H1 (cell line): ENCODE measurements at regions not wholly inside any gene's neighbourhood (a gene's known extent, or its start where the extent isn't known, plus 50 kb on each side); places are given as distances from the start of the nearest gene placed in this dataset.

Experiments
- CTCF ChIA-PET: fragments of 300-600 bp; sonication (Branson Sonifier 250); formaldehyde crosslinking; loops from one replicate; lab custom pipeline; 2021; ENCODE audit not compliant: partially characterized antibody; lab: Charles Lee
- POLR2A ChIA-PET: fragments of 300-600 bp; sonication (Branson Sonifier 250); formaldehyde crosslinking; loops from one replicate; lab custom pipeline; 2021; ENCODE audit warnings: inconsistent platforms; ENCODE audit not compliant: partially characterized antibody; lab: Charles Lee
- DNase-seq, 2 experiments: peaks; one replicate each; pipeline versions ENCODE4 v3.0.0 to v3.0.0-alpha.2; 2010 to 2022; ENCODE audit warnings: low spot score in 2 of 2, low read depth in 1 of 2, mixed read lengths in 1 of 2
- FAIRE-seq: peaks from 2 replicates; lab custom pipeline; 2011; peaks lifted over from hg19 to GRCh38; lab: Jason Lieb, UNC
- H2AFZ ChIP-seq: 2 replicates; pipeline ENCODE4 v1.8.1; 2012; ENCODE audit warnings: low read length, inconsistent platforms
- H2AK5ac ChIP-seq: 2 replicates; pipeline ENCODE4 v1.6.1; 2013; ENCODE audit warnings: low read depth, low read length
- H2BK120ac ChIP-seq: replicated peaks from 2 replicates; pipeline ENCODE3; 2013; ENCODE audit warnings: low read depth, low read length, inconsistent platforms
- H2BK12ac ChIP-seq: 2 replicates; pipeline ENCODE4 v1.6.1; 2013; ENCODE audit warnings: low read depth, low read length
- H2BK15ac ChIP-seq: 2 replicates; pipeline ENCODE4 v1.6.1; 2013; ENCODE audit warnings: low read length
- H2BK20ac ChIP-seq: 2 replicates; pipeline ENCODE4 v1.6.1; 2013; ENCODE audit warnings: low read length
- H2BK5ac ChIP-seq: 2 replicates; pipeline ENCODE4 v1.6.1; 2013; ENCODE audit warnings: low read depth, low read length
- H3K14ac ChIP-seq: 2 replicates; pipeline ENCODE4 v1.6.1; 2013; ENCODE audit warnings: inconsistent platforms; ENCODE audit not compliant: insufficient read length
- H3K18ac ChIP-seq: 2 replicates; pipeline ENCODE4 v1.6.1; 2013; ENCODE audit warnings: low read length; ENCODE audit errors: extremely low read depth
- H3K23ac ChIP-seq: 2 replicates; pipeline ENCODE4 v1.6.1; 2013; ENCODE audit warnings: inconsistent platforms; ENCODE audit not compliant: insufficient read length
- H3K23me2 ChIP-seq: 2 replicates; pipeline ENCODE4 v1.6.1; 2013; ENCODE audit warnings: low read depth, low read length
- H3K27ac ChIP-seq: 2 replicates; pipeline ENCODE4 v1.6.1; 2011; ENCODE audit warnings: low read depth, low read length, inconsistent platforms
- H3K27me3 ChIP-seq, 4 experiments: replicated peaks in 1 of 4; 1 replicate in 1 of 4; 2 replicates in 3 of 4; pipeline versions ENCODE4 v1.6.1 to v1.8.1; 2011 to 2013; ENCODE audit warnings: low read length in 3 of 4, mild to moderate bottlenecking in 3 of 4, inconsistent platforms in 2 of 4, mixed read lengths in 2 of 4, moderate library complexity in 1 of 4; ENCODE audit not compliant: control insufficient read depth in 3 of 4, insufficient read depth in 3 of 4; ENCODE audit errors: extremely low read depth in 1 of 4
- H3K36me3 ChIP-seq, 4 experiments: 2 replicates each; pipeline versions ENCODE4 v1.6.1 to v1.8.1; 2011 to 2013; ENCODE audit warnings: mild to moderate bottlenecking in 4 of 4, low read length in 3 of 4, moderate library complexity in 2 of 4, control low read depth in 1 of 4, inconsistent platforms in 1 of 4; ENCODE audit not compliant: insufficient read depth in 4 of 4, control insufficient read depth in 2 of 4
- H3K4ac ChIP-seq: replicated peaks from 2 replicates; pipeline ENCODE3; 2013; ENCODE audit warnings: low read length, low read depth, mixed read lengths, inconsistent platforms; ENCODE audit not compliant: insufficient read length
- H3K4me1 ChIP-seq, 4 experiments: replicated peaks in 1 of 4; 1 replicate in 1 of 4; 2 replicates in 3 of 4; pipeline versions ENCODE4 v1.6.1 to v1.8.1; 2011 to 2013; ENCODE audit warnings: low read length in 3 of 4, inconsistent platforms in 2 of 4, mixed read lengths in 1 of 4; ENCODE audit not compliant: insufficient read depth in 4 of 4, control insufficient read depth in 3 of 4
- H3K4me2 ChIP-seq, 2 experiments: 2 replicates each; pipeline versions ENCODE4 v1.6.1 to v1.8.1; 2011 to 2013; ENCODE audit warnings: low read depth in 2 of 2, low read length in 2 of 2, control low read depth in 1 of 2, inconsistent platforms in 1 of 2, mild to moderate bottlenecking in 1 of 2; ENCODE audit not compliant: insufficient read depth in 1 of 2
- H3K4me3 ChIP-seq, 4 experiments: fragments of 200-600, 300-600 bp in 1 of 4; sonication (generic), shearing (Covaris generic), sonication (Bioruptor Twin) in 1 of 4; 2 replicates each; pipeline versions ENCODE4 v1.5.1 to v1.8.1; 2011 to 2016; ENCODE audit warnings: low read length in 4 of 4, low read depth in 3 of 4, control low read depth in 2 of 4, inconsistent platforms in 2 of 4, mild to moderate bottlenecking in 2 of 4, mixed read lengths in 1 of 4, moderate library complexity in 1 of 4; ENCODE audit not compliant: insufficient read depth in 2 of 4; ENCODE audit errors: extremely low read depth in 1 of 4
- H3K56ac ChIP-seq: replicated peaks from 2 replicates; pipeline ENCODE3; 2013; ENCODE audit warnings: low read depth, mild to moderate bottlenecking, mixed read lengths, low read length, inconsistent platforms; ENCODE audit not compliant: insufficient read length
- H3K79me1 ChIP-seq: 2 replicates; pipeline ENCODE4 v1.6.1; 2013; ENCODE audit warnings: low read depth, low read length, control low read depth
- H3K79me2 ChIP-seq, 2 experiments: 2 replicates each; pipeline versions ENCODE4 v1.6.1 to v1.8.1; 2012 to 2013; ENCODE audit warnings: low read length in 2 of 2, mild to moderate bottlenecking in 2 of 2, inconsistent platforms in 1 of 2; ENCODE audit not compliant: insufficient read depth in 2 of 2, control insufficient read depth in 1 of 2
- H3K9ac ChIP-seq, 4 experiments: replicated peaks in 1 of 4; 1 replicate in 1 of 4; 2 replicates in 3 of 4; pipeline versions ENCODE4 v1.6.1 to v1.8.1; 2011 to 2013; ENCODE audit warnings: low read depth in 3 of 4, low read length in 3 of 4, control low read depth in 2 of 4, mild to moderate bottlenecking in 2 of 4, moderate library complexity in 2 of 4, inconsistent platforms in 1 of 4; ENCODE audit errors: extremely low read depth in 1 of 4
- H3K9me3 ChIP-seq, 2 experiments: 2 replicates each; pipeline versions ENCODE4 v1.6.1 to v1.8.1; 2012 to 2013; ENCODE audit warnings: mild to moderate bottlenecking in 2 of 2, moderate library complexity in 2 of 2, control low read depth in 1 of 2, inconsistent platforms in 1 of 2, low read depth in 1 of 2, low read length in 1 of 2, mixed read lengths in 1 of 2; ENCODE audit not compliant: insufficient read depth in 2 of 2
- H4K20me1 ChIP-seq, 2 experiments: replicated peaks in 1 of 2; 2 replicates each; pipeline versions ENCODE3 to v1.8.1; 2011 to 2013; ENCODE audit warnings: inconsistent platforms in 2 of 2, low read length in 2 of 2, mild to moderate bottlenecking in 1 of 2; ENCODE audit not compliant: insufficient read depth in 2 of 2, control insufficient read depth in 1 of 2
- H4K5ac ChIP-seq: 2 replicates; pipeline ENCODE4 v1.6.1; 2013; ENCODE audit warnings: low read length, low read depth, mixed read lengths, inconsistent platforms; ENCODE audit not compliant: insufficient read length
- H4K8ac ChIP-seq: 2 replicates; pipeline ENCODE4 v1.8.0; 2013; ENCODE audit warnings: mild to moderate bottlenecking, moderate library complexity, low read length, inconsistent platforms; ENCODE audit not compliant: insufficient read depth; ENCODE audit errors: extremely low read depth
- H4K91ac ChIP-seq: replicated peaks from 2 replicates; pipeline ENCODE3; 2013; ENCODE audit warnings: low read length, mixed read lengths, inconsistent platforms; ENCODE audit not compliant: insufficient read length
- SAP30 ChIP-seq: fragments of 300-600 bp; sonication (generic); IDR thresholded peaks from 2 replicates; pipeline ENCODE4 v1.7.1; 2012; ENCODE audit warnings: low read length, moderate library complexity, mild to moderate bottlenecking, inconsistent platforms; ENCODE audit not compliant: insufficient read depth, insufficient replicate concordance
- WGBS, 2 experiments: shearing (Covaris generic) in 1 of 2; methylation state at CpG; one replicate each; pipeline versions ENCODE4 v1.1.6 to v1.1.7; 2013 to 2015; ENCODE audit warnings: low lambda C conversion rate in 2 of 2, mixed read lengths in 2 of 2, inconsistent platforms in 1 of 2, low coverage in 1 of 2, missing lambda C conversion rate in 1 of 2; ENCODE audit not compliant: insufficient replicate concordance in 2 of 2, insufficient coverage in 1 of 2, insufficient read length in 1 of 2; ENCODE audit errors: extremely low coverage in 1 of 2, missing lambda C conversion rate in 1 of 2; 5-methylcytosine and 5-hydroxymethylcytosine counted together
- TF ChIP-seq, protein P1 (sequence below): IDR thresholded peaks from 2 replicates; pipeline ENCODE4 v1.6.1; 2011; ENCODE audit warnings: low read length, improper control_type of control experiment

- Histone ChIP-seq H3K4me3 (no peak overlapping the region), H2BK20ac (no peak overlapping the region), H3K27me3 (no peaks in the 10 kb centered on the region), H3K18ac (no peak overlapping the region), H4K8ac (no peak overlapping the region), H3K23ac (no peak overlapping the region), H3K79me1 (no peaks in the 10 kb centered on the region), H2BK15ac (no peak overlapping the region), H4K5ac (no peak overlapping the region), H3K23me2 (no peaks in the 10 kb centered on the region), H2BK12ac (no peak overlapping the region), H3K56ac (no peak overlapping the region), H2AK5ac (no peak overlapping the region), H3K27ac (no peak overlapping the region), H2BK120ac (no peak overlapping the region), H4K91ac (no peak overlapping the region), H2AFZ (no peak overlapping the region), H3K4me2 (no peak overlapping the region), H3K14ac (no peak overlapping the region), H2BK5ac (no peak overlapping the region), H3K4ac (no peak overlapping the region), H3K9me3 (peaks cover 0 to 1% of the 10 kb centered on the region in 2 experiments; a peak in 1 of 4 replicates), H3K4me1 (no peaks in the 10 kb centered on the region), H3K36me3 (peaks cover 0 to 2% (median 0%) of the 10 kb centered on the region in 4 experiments; a peak in 1 of 8 replicates), H3K9ac (no peak overlapping the region), H3K79me2 (no peaks in the 10 kb centered on the region; a peak in 1 of 4 replicates), H4K20me1 (no peaks in the 10 kb centered on the region)
- ChIA-PET POLR2A (no interaction called here), CTCF (interaction anchor here (1.6 kb wide), 1 partner anchor 77 kb away, joined by 3 read pairs; no protein-coding TSS in a partner anchor)
- DNase-seq (no peak), FAIRE-seq (no peak)
- WGBS, 2 experiments, result 74% methylated on average over 3 of the region's 3 CpGs; no CpG with 5 or more reads in 1 of the 2 experiments
- TF ChIP-seq SAP30, result no peak
- TF ChIP-seq, protein P1, sequence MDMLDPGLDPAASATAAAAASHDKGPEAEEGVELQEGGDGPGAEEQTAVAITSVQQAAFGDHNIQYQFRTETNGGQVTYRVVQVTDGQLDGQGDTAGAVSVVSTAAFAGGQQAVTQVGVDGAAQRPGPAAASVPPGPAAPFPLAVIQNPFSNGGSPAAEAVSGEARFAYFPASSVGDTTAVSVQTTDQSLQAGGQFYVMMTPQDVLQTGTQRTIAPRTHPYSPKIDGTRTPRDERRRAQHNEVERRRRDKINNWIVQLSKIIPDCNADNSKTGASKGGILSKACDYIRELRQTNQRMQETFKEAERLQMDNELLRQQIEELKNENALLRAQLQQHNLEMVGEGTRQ, result no peak
These were observed 280.5 kb upstream of the VLDLR start for GRCh38 chr9:2341126-2341525.
